Stimulated activated CD4-positive, alpha-beta T cell treated with anti-CD3 and anti-CD28 coated beads, Interleukin-12 subunit alpha, Interleukin-12 subunit beta, amount 100 ng/mL, for 48 hours (primary cell): ENCODE measurements at regions not wholly inside any gene's neighbourhood (a gene's known extent, or its start where the extent isn't known, plus 50 kb on each side); places are given as distances from the start of the nearest gene placed in this dataset.

Experiments used
- DNase-seq, 3 donors: peaks; one replicate each; pipeline ENCODE4 v3.0.0-alpha.2; 2020; ENCODE audit warnings: low read depth in 2 of 3, low spot score in 1 of 3

GRCh38 chr1:58861506-58861905 is 77.7 kb upstream of the JUN start:
- DNase-seq: no peak

- DNase-seq: no peak
Measured at GRCh38 chr1:58862728-58863385, 79.0 kb upstream of the JUN start.

GRCh38 chr1:58864654-58865053 is 80.8 kb upstream of the JUN start:
- no peak for DNase-seq

GRCh38 chr1:58866578-58866977 is 82.7 kb upstream of the JUN start:
- DNase-seq: no peak

- no peak for DNase-seq
Measured at GRCh38 chr1:58869638-58870297, 85.9 kb upstream of the JUN start.

GRCh38 chr1:58870298-58870676 is 86.4 kb upstream of the JUN start:
- no peak for DNase-seq

- DNase-seq: no peak
Measured at GRCh38 chr1:58874342-58874741, 90.5 kb upstream of the JUN start.

GRCh38 chr1:58874757-58875755 is 91.2 kb upstream of the JUN start:
- no peak for DNase-seq

GRCh38 chr1:58879464-58879863 is 95.6 kb upstream of the JUN start:
- no peak for DNase-seq

- DNase-seq: no peak
Measured at GRCh38 chr1:58880592-58880991, 96.7 kb upstream of the JUN start.

GRCh38 chr1:58881471-58881994 is 97.7 kb upstream of the JUN start:
- no peak for DNase-seq

GRCh38 chr1:58882322-58882948 is 98.6 kb upstream of the JUN start:
- DNase-seq: no peak

- no peak for DNase-seq
Measured at GRCh38 chr1:58883037-58883887, 99.4 kb upstream of the JUN start.

GRCh38 chr1:58883888-58884482 is 100.1 kb upstream of the JUN start:
- DNase-seq: no peak

- DNase-seq: no peak
Measured at GRCh38 chr1:58884706-58885661, 101.1 kb upstream of the JUN start.

GRCh38 chr1:58885998-58886397 is 102.2 kb upstream of the JUN start:
- DNase-seq: no peak

GRCh38 chr1:58886611-58887010 is 102.8 kb upstream of the JUN start:
- DNase-seq: no peak

- no peak for DNase-seq
Measured at GRCh38 chr1:58887059-58887458, 103.2 kb upstream of the JUN start.

GRCh38 chr1:58888833-58889232 is 105.0 kb upstream of the JUN start:
- DNase-seq: no peak
